GM12892 (cell line): ENCODE measurements at regions not wholly inside any gene's neighbourhood (a gene's known extent, or its start where the extent isn't known, plus 50 kb on each side); places are given as distances from the start of the nearest gene placed in this dataset.
"Not testable (repeated sequence)": the region's sequence is repeated elsewhere in the genome, so short reads cannot be mapped to it uniquely, and the experiment has no call there.

Experiments
- POLR2A ChIP-seq: IDR thresholded peaks from 2 replicates; pipeline ENCODE4 v1.6.1; 2011; ENCODE audit warnings: low read depth, low read length, control low read depth
- TAF1 ChIP-seq: IDR thresholded peaks from 2 replicates; pipeline ENCODE4 v1.6.1; 2011; ENCODE audit warnings: low read depth, mild to moderate bottlenecking, control low read depth, low read length, borderline replicate concordance

- TF ChIP-seq POLR2A, TAF1: not testable (repeated sequence)
Measured at GRCh38 chr9:31229976-31230375, 1154.5 kb upstream of the ACO1 start.
